ENCODE measurements at regions not wholly inside any gene's neighbourhood (a gene's known extent, or its start where the extent isn't known, plus 50 kb on each side); places are given as distances from the start of the nearest gene placed in this dataset.

DNA sequence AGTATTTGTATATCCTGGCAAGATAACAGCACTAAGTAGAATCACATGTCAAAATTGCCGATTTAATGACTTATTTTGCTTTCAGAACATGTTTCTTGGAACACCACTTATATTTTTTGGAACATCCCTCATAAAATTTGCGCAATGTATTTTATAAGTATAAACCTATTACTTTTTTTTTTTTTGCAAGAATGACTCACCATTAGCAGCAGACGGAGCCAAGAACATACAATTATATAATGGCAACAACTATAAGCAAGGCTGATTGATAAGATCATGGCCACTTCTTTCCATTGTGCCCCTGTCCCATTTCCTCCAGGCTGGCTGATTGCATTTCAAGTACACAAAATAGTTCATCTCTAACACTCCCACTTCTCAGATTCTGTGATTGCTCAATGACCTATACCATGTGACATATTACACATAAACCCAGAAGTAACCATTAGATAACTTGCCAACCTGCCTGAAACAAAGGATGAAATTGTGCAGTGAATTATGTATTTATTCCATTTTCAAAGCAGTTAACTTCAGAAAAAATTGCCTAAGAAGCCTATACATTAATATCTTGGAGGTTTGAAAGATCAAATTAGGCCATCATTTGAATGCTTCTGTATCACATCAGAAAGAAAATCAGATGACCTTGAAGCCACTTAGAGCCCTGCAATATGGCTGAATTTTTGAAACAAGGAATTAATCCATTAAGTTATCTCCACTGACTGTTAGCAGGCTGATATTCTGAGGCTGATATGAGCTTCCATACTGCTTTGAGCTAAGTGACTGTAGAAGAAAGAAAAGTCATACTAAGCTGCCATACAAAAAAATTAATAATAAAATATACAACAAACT is 77.8 kb upstream of the PRMT6 start:
- H3K4me1 ChIP-seq = no peaks in the 10 kb centered on the region
- DNase-seq (ENCODE audit: low spot score in 2 of 2) = no peak
- H3K36me3 ChIP-seq = no peaks in the 10 kb centered on the region
- H3K27ac ChIP-seq = no peak overlapping the region
- intact Hi-C loops (cut with DNase I) = no loop called here
- no peak overlapping the region for H3K4me3 ChIP-seq
- H3K9me3 ChIP-seq = no peaks in the 10 kb centered on the region
- no peaks in the 10 kb centered on the region for H3K27me3 ChIP-seq
- TF ChIP-seq, protein P1, sequence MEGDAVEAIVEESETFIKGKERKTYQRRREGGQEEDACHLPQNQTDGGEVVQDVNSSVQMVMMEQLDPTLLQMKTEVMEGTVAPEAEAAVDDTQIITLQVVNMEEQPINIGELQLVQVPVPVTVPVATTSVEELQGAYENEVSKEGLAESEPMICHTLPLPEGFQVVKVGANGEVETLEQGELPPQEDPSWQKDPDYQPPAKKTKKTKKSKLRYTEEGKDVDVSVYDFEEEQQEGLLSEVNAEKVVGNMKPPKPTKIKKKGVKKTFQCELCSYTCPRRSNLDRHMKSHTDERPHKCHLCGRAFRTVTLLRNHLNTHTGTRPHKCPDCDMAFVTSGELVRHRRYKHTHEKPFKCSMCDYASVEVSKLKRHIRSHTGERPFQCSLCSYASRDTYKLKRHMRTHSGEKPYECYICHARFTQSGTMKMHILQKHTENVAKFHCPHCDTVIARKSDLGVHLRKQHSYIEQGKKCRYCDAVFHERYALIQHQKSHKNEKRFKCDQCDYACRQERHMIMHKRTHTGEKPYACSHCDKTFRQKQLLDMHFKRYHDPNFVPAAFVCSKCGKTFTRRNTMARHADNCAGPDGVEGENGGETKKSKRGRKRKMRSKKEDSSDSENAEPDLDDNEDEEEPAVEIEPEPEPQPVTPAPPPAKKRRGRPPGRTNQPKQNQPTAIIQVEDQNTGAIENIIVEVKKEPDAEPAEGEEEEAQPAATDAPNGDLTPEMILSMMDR (IDR thresholded peaks at IDR 0.05) = no peak

DNA sequence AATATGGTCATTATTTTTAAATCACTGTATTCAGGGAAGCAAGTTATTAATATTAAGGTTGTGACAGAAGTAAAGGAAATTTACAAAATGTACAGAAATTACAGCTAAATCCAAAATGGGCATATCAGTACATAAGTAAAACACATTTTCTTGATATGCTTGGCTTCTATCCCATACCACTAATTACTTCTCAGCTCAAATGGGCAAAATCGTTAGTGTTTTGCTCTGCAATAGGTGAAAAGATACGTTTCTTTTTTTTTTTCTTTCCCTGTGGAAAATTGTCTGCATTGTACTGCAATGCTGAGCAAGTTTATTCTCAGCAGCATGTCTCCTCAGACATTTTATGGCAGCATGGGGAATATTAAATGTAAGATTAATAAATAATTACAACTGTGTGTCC is 77.1 kb upstream of the PRMT6 start:
- TF ChIP-seq, protein P1 (IDR thresholded peaks at IDR 0.05) = no peak
- no peak overlapping the region for H3K27ac ChIP-seq
- no peaks in the 10 kb centered on the region for H3K4me1 ChIP-seq
- no peak overlapping the region for H3K4me3 ChIP-seq
- no peaks in the 10 kb centered on the region for H3K27me3 ChIP-seq
- no peaks in the 10 kb centered on the region for H3K36me3 ChIP-seq
- no peak for DNase-seq (ENCODE audit: low spot score in 2 of 2)
- H3K9me3 ChIP-seq = no peaks in the 10 kb centered on the region
- intact Hi-C loops (cut with DNase I) = no loop called here

DNA sequence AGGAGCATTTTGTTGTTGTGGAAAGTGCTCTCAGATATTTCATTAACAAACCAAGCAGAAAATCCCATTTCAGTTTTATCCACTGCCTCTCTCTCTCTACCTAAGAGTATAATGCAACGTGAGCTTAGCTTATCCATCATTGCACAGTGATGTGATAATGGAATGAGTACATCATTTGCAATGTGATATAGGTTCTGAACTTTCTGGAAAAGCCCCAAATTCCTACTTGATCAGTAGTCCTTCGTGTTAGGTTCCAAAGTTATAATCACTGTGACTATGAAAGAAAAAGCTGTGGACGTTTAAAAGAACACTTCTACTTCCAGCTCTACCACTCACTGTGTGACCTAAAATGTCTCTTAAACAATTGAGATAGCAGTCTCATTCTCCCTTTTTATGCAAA is 76.4 kb upstream of the PRMT6 start:
- TF ChIP-seq, protein P1 (IDR thresholded peaks at IDR 0.05) = no peak

DNA sequence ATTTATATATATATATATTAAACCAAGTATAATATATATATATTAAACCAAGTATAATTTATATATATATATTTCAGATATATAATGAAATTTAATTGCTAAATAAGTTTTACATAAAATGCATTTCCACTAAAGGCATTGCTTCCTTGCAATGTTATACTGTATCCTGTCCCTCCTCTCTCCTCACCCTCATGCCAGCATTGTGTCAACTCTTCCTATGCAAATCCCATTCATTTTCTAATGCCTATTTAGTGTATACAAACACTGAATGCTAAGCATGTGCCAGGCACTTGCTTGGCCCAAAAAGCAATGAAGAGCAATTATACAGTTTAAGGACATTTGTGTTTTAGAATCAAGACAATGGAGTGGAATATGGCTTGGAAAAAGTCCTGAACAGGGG is 71.7 kb upstream of the PRMT6 start:
- no peak overlapping the region for H3K27ac ChIP-seq
- H3K4me3 ChIP-seq = no peak overlapping the region
- intact Hi-C loops (cut with DNase I) = no loop called here
- TF ChIP-seq, protein P1 (IDR thresholded peaks at IDR 0.05) = no peak
- DNase-seq (ENCODE audit: low spot score in 2 of 2) = no peak
- H3K9me3 ChIP-seq = no peaks in the 10 kb centered on the region
- no peaks in the 10 kb centered on the region for H3K27me3 ChIP-seq
- H3K36me3 ChIP-seq = no peaks in the 10 kb centered on the region
- H3K4me1 ChIP-seq = no peaks in the 10 kb centered on the region

More for the DNA sequence above, 76.4 kb upstream of the PRMT6 start:
- Histone ChIP-seq H3K36me3 (no peaks in the 10 kb centered on the region), H3K27ac (no peak overlapping the region), H3K4me1 (no peaks in the 10 kb centered on the region), H3K4me3 (no peak overlapping the region), H3K27me3 (no peaks in the 10 kb centered on the region), H3K9me3 (no peaks in the 10 kb centered on the region)
- intact Hi-C loops (cut with DNase I) = no loop called here
- no peak for DNase-seq (ENCODE audit: low spot score in 2 of 2)

DNA sequence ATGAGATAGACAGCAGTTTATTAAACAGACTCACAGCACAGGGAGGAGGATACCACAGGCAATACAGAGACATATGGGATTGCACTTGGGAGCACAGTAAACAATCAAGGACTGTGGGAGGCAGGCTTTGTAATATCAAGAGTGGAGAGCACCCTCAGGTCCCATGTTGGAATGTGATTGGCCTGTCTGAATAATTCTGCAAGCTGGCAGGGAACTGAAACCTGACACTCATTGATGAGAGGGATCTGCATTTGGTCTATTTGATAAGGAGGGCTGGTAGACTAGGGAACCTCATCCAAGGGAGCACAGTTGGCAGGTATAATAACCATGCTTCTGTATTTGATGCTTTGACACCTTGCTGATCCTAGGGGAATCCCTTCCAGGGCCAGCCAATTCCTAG is 69.9 kb upstream of the PRMT6 start:
- Histone ChIP-seq H3K27me3 (no peaks in the 10 kb centered on the region), H3K4me3 (no peak overlapping the region), H3K4me1 (no peaks in the 10 kb centered on the region), H3K9me3 (no peaks in the 10 kb centered on the region), H3K36me3 (no peaks in the 10 kb centered on the region), H3K27ac (no peak overlapping the region)
- TF ChIP-seq, protein P1 (IDR thresholded peaks at IDR 0.05) = no peak
- DNase-seq (ENCODE audit: low spot score in 2 of 2) = no peak
- intact Hi-C loops (cut with DNase I) = no loop called here
